ENCODE measurements at regions not wholly inside any gene's neighbourhood (a gene's known extent, or its start where the extent isn't known, plus 50 kb on each side); places are given as distances from the start of the nearest gene placed in this dataset.

DNA sequence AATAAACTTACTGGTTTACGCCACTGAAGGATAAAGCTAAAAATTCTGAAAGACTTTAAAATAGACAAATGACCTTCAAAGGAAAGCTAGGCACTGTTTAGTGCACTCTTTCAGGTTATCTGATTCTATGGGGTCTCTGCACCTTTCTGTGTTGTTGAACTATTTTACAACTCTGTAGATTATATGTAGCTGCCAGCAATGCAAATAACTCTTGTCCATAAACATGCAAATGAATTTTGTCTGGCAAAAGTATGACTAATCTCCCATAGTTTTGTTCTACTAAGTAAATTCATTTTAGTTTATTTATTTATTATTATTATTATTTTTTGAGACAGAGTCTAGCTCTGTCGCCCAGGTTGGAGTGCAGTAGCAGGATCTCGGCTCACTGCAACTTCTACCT, 266.3 kb upstream of the CCDC196 start:
- Histone ChIP-seq H4K20me1 (ENCODE audit: insufficient read depth) (no peaks in the 10 kb centered on the region), H3F3A (replicated peaks; ENCODE audit: insufficient read depth) (no peaks in the 10 kb centered on the region), H3K9me2 (no peaks in the 10 kb centered on the region), H3K4me1 (ENCODE audit: control insufficient read depth in 1 of 2, insufficient read depth in 2 of 2, low read depth in 1 of 2, low read length in 1 of 2) (no peaks in the 10 kb centered on the region), H3K9me3 (no peaks in the 10 kb centered on the region), H3K79me2 (ENCODE audit: insufficient read depth) (no peaks in the 10 kb centered on the region), H3K27me3 (ENCODE audit: insufficient read depth) (no peaks in the 10 kb centered on the region), H3K4me2 (no peak overlapping the region), H3K27ac (ENCODE audit: low read depth in 2 of 2, low read length in 1 of 2) (no peak overlapping the region), H3K36me3 (replicated peaks in 1 of 2; ENCODE audit: control insufficient read depth in 1 of 2, insufficient read depth in 2 of 2, low read length in 1 of 2) (no peaks in the 10 kb centered on the region), H3K4me3 (ENCODE audit: low read depth in 2 of 2, low read length in 1 of 2) (no peak overlapping the region), H3K9ac (no peak overlapping the region), H2AFZ (ENCODE audit: low read depth) (no peak overlapping the region)
- WGBS (ENCODE audit: low lambda C conversion rate): 18% methylated on average over 3 of the region's 3 CpGs
- TF ChIP-seq, protein P1, sequence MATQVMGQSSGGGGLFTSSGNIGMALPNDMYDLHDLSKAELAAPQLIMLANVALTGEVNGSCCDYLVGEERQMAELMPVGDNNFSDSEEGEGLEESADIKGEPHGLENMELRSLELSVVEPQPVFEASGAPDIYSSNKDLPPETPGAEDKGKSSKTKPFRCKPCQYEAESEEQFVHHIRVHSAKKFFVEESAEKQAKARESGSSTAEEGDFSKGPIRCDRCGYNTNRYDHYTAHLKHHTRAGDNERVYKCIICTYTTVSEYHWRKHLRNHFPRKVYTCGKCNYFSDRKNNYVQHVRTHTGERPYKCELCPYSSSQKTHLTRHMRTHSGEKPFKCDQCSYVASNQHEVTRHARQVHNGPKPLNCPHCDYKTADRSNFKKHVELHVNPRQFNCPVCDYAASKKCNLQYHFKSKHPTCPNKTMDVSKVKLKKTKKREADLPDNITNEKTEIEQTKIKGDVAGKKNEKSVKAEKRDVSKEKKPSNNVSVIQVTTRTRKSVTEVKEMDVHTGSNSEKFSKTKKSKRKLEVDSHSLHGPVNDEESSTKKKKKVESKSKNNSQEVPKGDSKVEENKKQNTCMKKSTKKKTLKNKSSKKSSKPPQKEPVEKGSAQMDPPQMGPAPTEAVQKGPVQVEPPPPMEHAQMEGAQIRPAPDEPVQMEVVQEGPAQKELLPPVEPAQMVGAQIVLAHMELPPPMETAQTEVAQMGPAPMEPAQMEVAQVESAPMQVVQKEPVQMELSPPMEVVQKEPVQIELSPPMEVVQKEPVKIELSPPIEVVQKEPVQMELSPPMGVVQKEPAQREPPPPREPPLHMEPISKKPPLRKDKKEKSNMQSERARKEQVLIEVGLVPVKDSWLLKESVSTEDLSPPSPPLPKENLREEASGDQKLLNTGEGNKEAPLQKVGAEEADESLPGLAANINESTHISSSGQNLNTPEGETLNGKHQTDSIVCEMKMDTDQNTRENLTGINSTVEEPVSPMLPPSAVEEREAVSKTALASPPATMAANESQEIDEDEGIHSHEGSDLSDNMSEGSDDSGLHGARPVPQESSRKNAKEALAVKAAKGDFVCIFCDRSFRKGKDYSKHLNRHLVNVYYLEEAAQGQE (IDR thresholded peaks at IDR 0.05; ENCODE audit: low read depth, low read length): no peak
- no peak for TF ChIP-seq ELF1 (IDR thresholded peaks at IDR 0.05)
- TF ChIP-seq CHD2 (IDR thresholded peaks at IDR 0.05; ENCODE audit: low read length, partially characterized antibody): no peak
- TF ChIP-seq SIN3A (IDR thresholded peaks at IDR 0.05; ENCODE audit: borderline replicate concordance, low read depth, low read length): no peak
- no peak for TF ChIP-seq GATA2 (CRISPR knock-in tag; IDR thresholded peaks at IDR 0.05)
- TF ChIP-seq, protein P2, sequence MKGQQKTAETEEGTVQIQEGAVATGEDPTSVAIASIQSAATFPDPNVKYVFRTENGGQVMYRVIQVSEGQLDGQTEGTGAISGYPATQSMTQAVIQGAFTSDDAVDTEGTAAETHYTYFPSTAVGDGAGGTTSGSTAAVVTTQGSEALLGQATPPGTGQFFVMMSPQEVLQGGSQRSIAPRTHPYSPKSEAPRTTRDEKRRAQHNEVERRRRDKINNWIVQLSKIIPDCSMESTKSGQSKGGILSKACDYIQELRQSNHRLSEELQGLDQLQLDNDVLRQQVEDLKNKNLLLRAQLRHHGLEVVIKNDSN (IDR thresholded peaks at IDR 0.05; ENCODE audit: borderline replicate concordance, low read depth): no peak
- TF ChIP-seq RFX5 (IDR thresholded peaks at IDR 0.05; ENCODE audit: low read length): no peak
- TF ChIP-seq TEAD4 (IDR thresholded peaks at IDR 0.05; ENCODE audit: borderline replicate concordance, insufficient read depth): no peak
- TF ChIP-seq TCF12 (IDR thresholded peaks at IDR 0.05): no peak
- no peak for TF ChIP-seq POLR2AphosphoS5 (IDR thresholded peaks at IDR 0.05; ENCODE audit: low read depth, low read length)
- TF ChIP-seq, protein P3, sequence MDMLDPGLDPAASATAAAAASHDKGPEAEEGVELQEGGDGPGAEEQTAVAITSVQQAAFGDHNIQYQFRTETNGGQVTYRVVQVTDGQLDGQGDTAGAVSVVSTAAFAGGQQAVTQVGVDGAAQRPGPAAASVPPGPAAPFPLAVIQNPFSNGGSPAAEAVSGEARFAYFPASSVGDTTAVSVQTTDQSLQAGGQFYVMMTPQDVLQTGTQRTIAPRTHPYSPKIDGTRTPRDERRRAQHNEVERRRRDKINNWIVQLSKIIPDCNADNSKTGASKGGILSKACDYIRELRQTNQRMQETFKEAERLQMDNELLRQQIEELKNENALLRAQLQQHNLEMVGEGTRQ (IDR thresholded peaks at IDR 0.05; ENCODE audit: borderline replicate concordance, low read depth, low read length): no peak
- no peak for TF ChIP-seq JUND (IDR thresholded peaks at IDR 0.05)
- TF ChIP-seq, protein P4, sequence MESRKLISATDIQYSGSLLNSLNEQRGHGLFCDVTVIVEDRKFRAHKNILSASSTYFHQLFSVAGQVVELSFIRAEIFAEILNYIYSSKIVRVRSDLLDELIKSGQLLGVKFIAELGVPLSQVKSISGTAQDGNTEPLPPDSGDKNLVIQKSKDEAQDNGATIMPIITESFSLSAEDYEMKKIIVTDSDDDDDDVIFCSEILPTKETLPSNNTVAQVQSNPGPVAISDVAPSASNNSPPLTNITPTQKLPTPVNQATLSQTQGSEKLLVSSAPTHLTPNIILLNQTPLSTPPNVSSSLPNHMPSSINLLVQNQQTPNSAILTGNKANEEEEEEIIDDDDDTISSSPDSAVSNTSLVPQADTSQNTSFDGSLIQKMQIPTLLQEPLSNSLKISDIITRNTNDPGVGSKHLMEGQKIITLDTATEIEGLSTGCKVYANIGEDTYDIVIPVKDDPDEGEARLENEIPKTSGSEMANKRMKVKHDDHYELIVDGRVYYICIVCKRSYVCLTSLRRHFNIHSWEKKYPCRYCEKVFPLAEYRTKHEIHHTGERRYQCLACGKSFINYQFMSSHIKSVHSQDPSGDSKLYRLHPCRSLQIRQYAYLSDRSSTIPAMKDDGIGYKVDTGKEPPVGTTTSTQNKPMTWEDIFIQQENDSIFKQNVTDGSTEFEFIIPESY (IDR thresholded peaks at IDR 0.05; ENCODE audit: borderline replicate concordance, low read depth): no peak
- ChIA-PET POLR2A (no interaction called here), CTCF (interaction anchor here (1.1 kb wide), 1 partner anchor 40 kb away, joined by 3 read pairs; no protein-coding TSS in a partner anchor)
- no peak for DNase-seq

Data from SK-N-SH (cell line).